H9 (cell line): ENCODE measurements at regions not wholly inside any gene's neighbourhood (a gene's known extent, or its start where the extent isn't known, plus 50 kb on each side); places are given as distances from the start of the nearest gene placed in this dataset.

ENCODE experiments used
- DNase-seq: peaks from one replicate; pipeline ENCODE4 v3.0.0-alpha.2; 2017
- H2AFZ ChIP-seq: one replicate; pipeline ENCODE4 v1.6.1; 2013; ENCODE audit warnings: mild to moderate bottlenecking, low read length, control low read depth, moderate library complexity
- H2AK5ac ChIP-seq: 2 replicates; pipeline ENCODE4 v1.6.1; 2013; ENCODE audit warnings: low read length, control low read depth, mixed read lengths; ENCODE audit not compliant: insufficient read length
- H2BK120ac ChIP-seq: one replicate; pipeline ENCODE4 v1.6.1; 2013; ENCODE audit warnings: low read depth, mild to moderate bottlenecking, low read length, control low read depth, inconsistent platforms; ENCODE audit not compliant: poor library complexity, severe bottlenecking
- H2BK12ac ChIP-seq: 2 replicates; pipeline ENCODE4 v1.6.1; 2013; ENCODE audit warnings: low read length, control low read depth, mixed read lengths, low read depth; ENCODE audit not compliant: insufficient read length
- H2BK15ac ChIP-seq: 2 replicates; pipeline ENCODE4 v1.6.1; 2013; ENCODE audit warnings: low read depth, low read length, control low read depth
- H2BK20ac ChIP-seq: one replicate; pipeline ENCODE4 v1.6.1; 2013; ENCODE audit warnings: low read depth, mild to moderate bottlenecking, low read length, control low read depth, inconsistent platforms; ENCODE audit not compliant: poor library complexity, severe bottlenecking
- H2BK5ac ChIP-seq: 2 replicates; pipeline ENCODE4 v1.6.1; 2013; ENCODE audit warnings: low read length, control low read depth, mixed read lengths; ENCODE audit not compliant: insufficient read length
- H3K14ac ChIP-seq: 2 replicates; pipeline ENCODE4 v1.6.1; 2013; ENCODE audit warnings: low read length, control low read depth; ENCODE audit not compliant: insufficient read depth
- H3K18ac ChIP-seq: 2 replicates; pipeline ENCODE4 v1.6.1; 2013; ENCODE audit warnings: low read depth, mild to moderate bottlenecking, mixed read lengths, low read length, control low read depth; ENCODE audit not compliant: insufficient read length
- H3K23ac ChIP-seq: 2 replicates; pipeline ENCODE4 v1.6.1; 2013; ENCODE audit warnings: low read length, control low read depth, mixed read lengths, low read depth; ENCODE audit not compliant: insufficient read length
- H3K23me2 ChIP-seq: 2 replicates; pipeline ENCODE4 v1.6.1; 2013; ENCODE audit warnings: low read depth, mild to moderate bottlenecking, mixed read lengths, low read length, control low read depth; ENCODE audit not compliant: insufficient read length, poor library complexity, severe bottlenecking
- H3K27ac ChIP-seq: 2 replicates; pipeline ENCODE4 v1.5.1; 2013; ENCODE audit warnings: low read length, control low read depth, mixed read lengths, low read depth; ENCODE audit not compliant: insufficient read length
- H3K27me3 ChIP-seq: 2 replicates; pipeline ENCODE4 v1.6.1; 2013; ENCODE audit warnings: low read length, control low read depth, inconsistent platforms; ENCODE audit not compliant: insufficient read depth
- H3K4ac ChIP-seq: 2 replicates; pipeline ENCODE4 v1.6.1; 2013; ENCODE audit warnings: low read depth, mild to moderate bottlenecking, control low read depth, inconsistent platforms, low read length, moderate library complexity
- H3K4me1 ChIP-seq: 2 replicates; pipeline ENCODE4 v1.6.1; 2013; ENCODE audit warnings: low read length, control low read depth, inconsistent platforms; ENCODE audit not compliant: insufficient read depth
- H3K4me2 ChIP-seq: 2 replicates; pipeline ENCODE4 v1.6.1; 2013; ENCODE audit warnings: low read length, control low read depth, mixed read lengths; ENCODE audit not compliant: insufficient read length, insufficient read depth
- H3K56ac ChIP-seq: 2 replicates; pipeline ENCODE4 v1.6.1; 2013; ENCODE audit warnings: low read depth, mild to moderate bottlenecking, mixed read lengths, low read length, control low read depth; ENCODE audit not compliant: insufficient read length
- H3K79me1 ChIP-seq: 2 replicates; pipeline ENCODE4 v1.6.1; 2013; ENCODE audit warnings: low read depth, mild to moderate bottlenecking, moderate library complexity, low read length, control low read depth, inconsistent platforms; ENCODE audit not compliant: insufficient read depth, poor library complexity, severe bottlenecking
- H3K79me2 ChIP-seq: 2 replicates; pipeline ENCODE4 v1.6.1; 2013; ENCODE audit warnings: low read length, control low read depth, inconsistent platforms; ENCODE audit not compliant: insufficient read depth
- H3K9ac ChIP-seq: 2 replicates; pipeline ENCODE4 v1.6.1; 2013; ENCODE audit warnings: low read length, control low read depth, mixed read lengths; ENCODE audit not compliant: insufficient read length; ENCODE audit errors: extremely low read depth
- H3K9me3 ChIP-seq: one replicate; pipeline ENCODE4 v1.6.1; 2013; ENCODE audit warnings: low read depth, low read length, inconsistent platforms; ENCODE audit not compliant: control insufficient read depth
- H3T11ph ChIP-seq: one replicate; pipeline ENCODE4 v1.6.1; 2013; ENCODE audit warnings: mild to moderate bottlenecking, low read length, control low read depth, inconsistent platforms
- H4K20me1 ChIP-seq: one replicate; pipeline ENCODE4 v1.6.1; 2013; ENCODE audit not compliant: control insufficient read depth, insufficient read length, insufficient read depth
- H4K5ac ChIP-seq: 2 replicates; pipeline ENCODE4 v1.6.1; 2013; ENCODE audit warnings: low read depth, mild to moderate bottlenecking, mixed read lengths, low read length, control low read depth; ENCODE audit not compliant: insufficient read length
- H4K8ac ChIP-seq: replicated peaks from 2 replicates; pipeline ENCODE4 v1.6.1; 2013; ENCODE audit warnings: low read length, control low read depth, mixed read lengths, low read depth; ENCODE audit not compliant: insufficient read length
- H4K91ac ChIP-seq: 2 replicates; pipeline ENCODE4 v1.6.1; 2013; ENCODE audit warnings: low read depth, mild to moderate bottlenecking, moderate library complexity, mixed read lengths, low read length, control low read depth; ENCODE audit not compliant: insufficient read length
- H3K27ac Mint-ChIP-seq, 3 experiments: 2 replicates in 2 of 3; 3 replicates in 1 of 3; pipeline ENCODE4 v1.8.0; 2020 to 2021; ENCODE audit warnings: mixed read lengths in 3 of 3, mild to moderate bottlenecking in 1 of 3, moderate library complexity in 1 of 3
- H3K27me3 Mint-ChIP-seq: 2 replicates; pipeline ENCODE4 v1.8.0; 2021; ENCODE audit warnings: low read depth, mild to moderate bottlenecking, moderate library complexity, mixed read lengths
- H3K36me3 Mint-ChIP-seq, 3 experiments: 2 replicates in 2 of 3; 3 replicates in 1 of 3; pipeline ENCODE4 v1.8.0; 2020 to 2021; ENCODE audit warnings: low read depth in 3 of 3, mixed read lengths in 3 of 3; ENCODE audit not compliant: insufficient read depth in 1 of 3
- H3K4me1 Mint-ChIP-seq, 2 experiments: 2 replicates each; pipeline ENCODE4 v1.8.0; 2020; ENCODE audit warnings: mixed read lengths in 2 of 2
- H3K4me3 Mint-ChIP-seq, 2 experiments: 2 replicates in 1 of 2; 3 replicates in 1 of 2; pipeline ENCODE4 v1.8.0; 2020 to 2021; ENCODE audit warnings: mild to moderate bottlenecking in 2 of 2, mixed read lengths in 2 of 2, moderate library complexity in 1 of 2
- H3K9me3 Mint-ChIP-seq, 2 experiments: 2 replicates in 1 of 2; 3 replicates in 1 of 2; pipeline ENCODE4 v1.8.0; 2020; ENCODE audit warnings: mild to moderate bottlenecking in 2 of 2, mixed read lengths in 2 of 2, moderate library complexity in 1 of 2
- CTCF ChIP-seq: fragments of 200-600 bp; sonication (generic); conservative IDR thresholded peaks from 3 replicates; pipeline ENCODE4 v1.8.0; 2021; ENCODE audit warnings: antibody characterized with exemption, mild to moderate bottlenecking
- WGBS: extraction: QIAGEN DNeasy Blood & Tissue Kit; methylation state at CpG from one replicate; pipeline ENCODE4 v1.1.7; 2013; ENCODE audit warnings: missing lambda C conversion rate, low lambda C conversion rate, mixed read lengths; ENCODE audit not compliant: insufficient read length; ENCODE audit errors: extremely low coverage; 5-methylcytosine and 5-hydroxymethylcytosine counted together

DNA sequence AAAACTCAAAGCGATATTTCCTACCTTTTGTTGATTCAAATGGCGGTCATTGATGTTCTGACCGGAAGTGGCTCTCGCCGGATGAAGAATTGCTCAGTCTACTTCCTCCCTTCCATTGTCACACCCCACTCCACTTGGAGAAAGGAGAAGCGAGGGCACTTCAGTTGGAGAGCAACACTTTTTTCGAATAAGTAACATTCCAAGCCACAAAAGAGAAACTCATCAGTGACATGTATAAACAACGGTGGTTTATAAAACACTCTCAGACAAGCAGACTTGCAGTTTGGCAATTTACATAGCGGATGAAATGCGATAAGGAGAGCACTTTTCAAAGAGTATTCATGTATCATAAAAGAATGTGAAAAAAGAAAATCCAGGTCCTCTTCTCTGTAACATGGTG, 919.1 kb downstream of the MCTP2 start:
- no peak overlapping the region for H3K23ac ChIP-seq
- H3K14ac ChIP-seq = no peak overlapping the region
- TF ChIP-seq CTCF = no peak
- H2BK5ac ChIP-seq = no peak overlapping the region
- no peak overlapping the region for H2BK12ac ChIP-seq
- H2BK15ac ChIP-seq = no peak overlapping the region
- no peaks in the 10 kb centered on the region for H4K20me1 ChIP-seq
- no peaks in the 10 kb centered on the region for H3K23me2 ChIP-seq
- Mint-ChIP-seq H3K4me1 (no peaks in the 10 kb centered on the region), H3K36me3 (peaks cover 5 to 8% (median 7%) of the 10 kb centered on the region in 3 experiments; a peak in 5 of 7 replicates), H3K27me3 (no peaks in the 10 kb centered on the region; the same call in 1 of the 2 replicates), H3K27ac (no peak overlapping the region), H3K9me3 (peaks cover 15 to 20% of the 10 kb centered on the region in 2 experiments), H3K4me3 (no peak overlapping the region)
- no peak overlapping the region for H2BK120ac ChIP-seq
- WGBS = no CpG with 5 or more reads among the region's 10 CpGs
- H3K18ac ChIP-seq = no peak overlapping the region
- H3K4ac ChIP-seq = no peak overlapping the region
- no peaks in the 10 kb centered on the region for H3K9me3 ChIP-seq
- H3K9ac ChIP-seq = no peak overlapping the region
- H2AFZ ChIP-seq = no peak overlapping the region
- H4K91ac ChIP-seq = no peak overlapping the region
- no peak overlapping the region for H4K8ac ChIP-seq
- no peak for DNase-seq
- no peaks in the 10 kb centered on the region for H3K4me1 ChIP-seq
- no peak overlapping the region for H3K56ac ChIP-seq
- no peak overlapping the region for H3T11ph ChIP-seq
- no peak overlapping the region for H4K5ac ChIP-seq
- H3K79me1 ChIP-seq = no peaks in the 10 kb centered on the region
- no peak overlapping the region for H2AK5ac ChIP-seq
- H3K4me2 ChIP-seq = no peak overlapping the region
- H3K79me2 ChIP-seq = no peaks in the 10 kb centered on the region
- no peak overlapping the region for H2BK20ac ChIP-seq
- H3K27me3 ChIP-seq = no peaks in the 10 kb centered on the region
- H3K27ac ChIP-seq = no peak overlapping the region
